K562 (cell line): ENCODE measurements at regions not wholly inside any gene's neighbourhood (a gene's known extent, or its start where the extent isn't known, plus 50 kb on each side); places are given as distances from the start of the nearest gene placed in this dataset.

Source experiments
- ATAC-seq: fragments of 200-7000 bp; cut with Tn5 transposase; 3 replicates; pipeline ENCODE4 v1.9.1; 2020; ENCODE audit warnings: moderate library complexity
- BruUV-seq: library from RNA; stranded (reverse); fragments of 400-500 nt; replicated peaks from 2 replicates; lab custom pipeline; 2021; lab: Mats Ljungman, UMichigan
- CTCF ChIA-PET: fragments of 300-600 bp; formaldehyde crosslinking; extraction: SDS; loops from one replicate; lab custom pipeline; 2021; ENCODE audit warnings: low intra/inter-chr PET ratio; lab: Yijun Ruan, JAX
- POLR2A ChIA-PET: fragments of 300-600, 350-650 bp; sonication (Branson Sonifier 250); formaldehyde crosslinking; extraction: SDS; loops from one replicate; lab custom pipeline; 2021; ENCODE audit warnings: antibody characterized with exemption, inconsistent platforms; lab: Yijun Ruan, JAX
- DNase-seq, 4 experiments: peaks; one replicate each; pipeline versions ENCODE4 v3.0.0 to v3.0.0-alpha.2; 2011 to 2018; ENCODE audit warnings: low spot score in 3 of 4, mixed read lengths in 3 of 4; ENCODE audit errors: extremely low read depth in 1 of 4
- FAIRE-seq: peaks from 2 replicates; lab custom pipeline; 2011; peaks lifted over from hg19 to GRCh38; lab: Jason Lieb, UNC
- H2AFZ ChIP-seq: 2 replicates; pipeline ENCODE4 v1.6.0; 2011; ENCODE audit warnings: low read depth, low read length, control low read depth, inconsistent platforms
- H3K27ac ChIP-seq: fragments of 200-600 bp; 3 replicates; pipeline ENCODE4 v1.8.0; 2011; ENCODE audit warnings: low read depth, mild to moderate bottlenecking, control low read depth, inconsistent platforms, low read length, moderate library complexity, mixed read lengths; ENCODE audit errors: extremely low read depth
- H3K27me3 ChIP-seq, 2 experiments: fragments of 300-600 bp in 1 of 2; 2 replicates in 1 of 2; 3 replicates in 1 of 2; pipeline versions ENCODE4 v1.6.0 to v1.8.0; 2011; ENCODE audit warnings: inconsistent platforms in 2 of 2, low read length in 2 of 2, mild to moderate bottlenecking in 1 of 2, mixed read lengths in 1 of 2, moderate library complexity in 1 of 2; ENCODE audit not compliant: control insufficient read depth in 2 of 2, insufficient read depth in 2 of 2
- H3K36me3 ChIP-seq: fragments of 300-600 bp; 3 replicates; pipeline ENCODE4 v1.8.0; 2011; ENCODE audit warnings: mild to moderate bottlenecking, low read length, inconsistent platforms; ENCODE audit not compliant: control insufficient read depth, insufficient read depth
- H3K4me1 ChIP-seq, 2 experiments: fragments of 200-600 bp in 1 of 2; replicated peaks in 1 of 2; 2 replicates in 1 of 2; 3 replicates in 1 of 2; pipeline versions ENCODE4 v1.5.1 to v1.8.0; 2011; ENCODE audit warnings: inconsistent platforms in 2 of 2, low read length in 2 of 2, mild to moderate bottlenecking in 1 of 2, mixed read lengths in 1 of 2, moderate library complexity in 1 of 2; ENCODE audit not compliant: control insufficient read depth in 2 of 2, insufficient read depth in 2 of 2
- H3K4me2 ChIP-seq: 2 replicates; pipeline ENCODE4 v1.6.1; 2011; ENCODE audit warnings: low read length, control low read depth, inconsistent platforms, mixed read lengths; ENCODE audit not compliant: insufficient read depth
- H3K4me3 ChIP-seq: fragments of 200-600 bp; sonication (generic), shearing (Covaris generic); 2 replicates; pipeline ENCODE4 v1.5.1; 2016; ENCODE audit warnings: control low read depth, inconsistent platforms
- H3K79me2 ChIP-seq: fragments of 200-600 bp; 3 replicates; pipeline ENCODE4 v1.8.0; 2011; ENCODE audit warnings: low read length, inconsistent platforms; ENCODE audit not compliant: control insufficient read depth, insufficient read depth
- H3K9ac ChIP-seq, 2 experiments: 2 replicates each; pipeline versions ENCODE4 v1.6.0 to v1.6.1; 2011; ENCODE audit warnings: low read depth in 2 of 2, low read length in 2 of 2, control low read depth in 1 of 2, inconsistent platforms in 1 of 2, mild to moderate bottlenecking in 1 of 2, mixed read lengths in 1 of 2; ENCODE audit not compliant: insufficient read depth in 1 of 2
- H3K9me1 ChIP-seq: one replicate; pipeline ENCODE4 v1.6.0; 2011; ENCODE audit warnings: inconsistent platforms, mild to moderate bottlenecking, low read length, moderate library complexity; ENCODE audit not compliant: control insufficient read depth, insufficient read depth
- H3K9me3 ChIP-seq: replicated peaks from 2 replicates; pipeline ENCODE4 v1.5.1; 2011; ENCODE audit warnings: low read depth, low read length, inconsistent platforms; ENCODE audit not compliant: control insufficient read depth, insufficient read depth
- H4K20me1 ChIP-seq: replicated peaks from 2 replicates; pipeline ENCODE4 v1.6.1; 2011; ENCODE audit warnings: low read length, inconsistent platforms, mixed read lengths; ENCODE audit not compliant: control insufficient read depth, insufficient read depth
- BDP1 ChIP-seq: IDR thresholded peaks from 3 replicates; pipeline ENCODE4 v1.6.1; 2011; ENCODE audit not compliant: insufficient read length, insufficient read depth
- CREM ChIP-seq: IDR thresholded peaks from 2 replicates; pipeline ENCODE4 v1.6.1; 2014; ENCODE audit warnings: antibody characterized with exemption, low read depth
- KDM1A ChIP-seq, 2 experiments: fragments of 450-650 bp; IDR thresholded peaks; 2 replicates each; pipeline ENCODE4 v1.6.1; 2016; ENCODE audit warnings: mild to moderate bottlenecking in 2 of 2
- NR3C1 ChIP-seq: sonication (generic); formaldehyde crosslinking; IDR thresholded peaks from 2 replicates; pipeline ENCODE4 v1.8.1; 2022; ENCODE audit warnings: missing genetic modification reagents
- POLR2AphosphoS5 ChIP-seq: IDR thresholded peaks from 2 replicates; pipeline ENCODE4 v1.6.1; 2011; ENCODE audit warnings: mild to moderate bottlenecking, low read depth, low read length, moderate library complexity; ENCODE audit not compliant: control insufficient read depth, insufficient read depth
- RFX1 ChIP-seq: fragments of 450-650 bp; IDR thresholded peaks from 2 replicates; pipeline ENCODE4 v1.6.1; 2016; ENCODE audit warnings: mild to moderate bottlenecking, moderate library complexity
- SMAD1 ChIP-seq: fragments of 150-350 bp; IDR thresholded peaks from 2 replicates; pipeline ENCODE4 v1.6.1; 2014; ENCODE audit warnings: low read length, low read depth; ENCODE audit not compliant: partially characterized antibody
- STAT5B ChIP-seq: fragments of 250-450 bp; sonication (Bioruptor Pico); IDR thresholded peaks from 2 replicates; pipeline ENCODE4 v1.8.0; 2021; ENCODE audit warnings: mild to moderate bottlenecking, inconsistent platforms
- ZSCAN32 ChIP-seq: fragments of 450-650 bp; formaldehyde crosslinking; IDR thresholded peaks from 2 replicates; pipeline ENCODE4 v1.4.0; 2020; ENCODE audit warnings: mild to moderate bottlenecking, moderate library complexity
- WGBS: fragments of 100-300 bp; shearing (Covaris generic); methylation state at CpG from one replicate; pipeline ENCODE4 v1.1.6; 2016; ENCODE audit warnings: low coverage, mixed read lengths; ENCODE audit not compliant: insufficient coverage; ENCODE audit errors: missing lambda C conversion rate; 5-methylcytosine and 5-hydroxymethylcytosine counted together
- in situ Hi-C: fragments of 300-500 bp; cut with MboI; formaldehyde crosslinking; loops from 4 replicates; pipeline ENCODE4 v1.15.0; 2018; ENCODE audit warnings: inconsistent platforms, mixed read lengths
- intact Hi-C: fragments of 100-400 bp; cut with micrococcal nuclease; formaldehyde crosslinking; loops from 2 replicates; pipeline ENCODE4 v1.14.2; 2022
- TF ChIP-seq, protein P1 (sequence below): fragments of 450-650 bp; formaldehyde crosslinking; IDR thresholded peaks from 2 replicates; pipeline ENCODE4 v1.4.0; 2020; ENCODE audit warnings: mild to moderate bottlenecking, mixed read lengths
- TF ChIP-seq, protein P2 (sequence below): IDR thresholded peaks from 2 replicates; pipeline ENCODE4 v1.6.1; 2014; ENCODE audit warnings: antibody characterized with exemption

DNA sequence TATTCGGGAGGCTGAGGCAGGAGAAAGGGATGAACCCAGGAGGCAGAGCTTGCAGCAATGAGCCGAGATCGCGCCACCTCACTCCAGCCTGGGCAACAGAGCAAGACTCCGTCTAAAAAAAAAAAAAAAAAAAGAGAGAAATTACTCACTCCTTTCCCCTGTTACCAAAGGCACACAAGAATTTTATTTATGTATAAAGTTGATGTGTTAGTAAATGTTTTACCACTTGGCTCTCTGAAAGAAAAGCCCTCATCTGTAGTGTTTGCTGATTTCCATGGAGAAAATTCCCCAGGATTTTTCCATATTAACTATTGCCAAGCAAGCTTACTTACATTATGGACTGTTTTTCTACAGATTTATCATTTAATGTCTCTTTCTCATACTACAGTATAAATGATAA, 142.1 kb upstream of the PABPC4L start (continued):
- TF ChIP-seq, protein P1, sequence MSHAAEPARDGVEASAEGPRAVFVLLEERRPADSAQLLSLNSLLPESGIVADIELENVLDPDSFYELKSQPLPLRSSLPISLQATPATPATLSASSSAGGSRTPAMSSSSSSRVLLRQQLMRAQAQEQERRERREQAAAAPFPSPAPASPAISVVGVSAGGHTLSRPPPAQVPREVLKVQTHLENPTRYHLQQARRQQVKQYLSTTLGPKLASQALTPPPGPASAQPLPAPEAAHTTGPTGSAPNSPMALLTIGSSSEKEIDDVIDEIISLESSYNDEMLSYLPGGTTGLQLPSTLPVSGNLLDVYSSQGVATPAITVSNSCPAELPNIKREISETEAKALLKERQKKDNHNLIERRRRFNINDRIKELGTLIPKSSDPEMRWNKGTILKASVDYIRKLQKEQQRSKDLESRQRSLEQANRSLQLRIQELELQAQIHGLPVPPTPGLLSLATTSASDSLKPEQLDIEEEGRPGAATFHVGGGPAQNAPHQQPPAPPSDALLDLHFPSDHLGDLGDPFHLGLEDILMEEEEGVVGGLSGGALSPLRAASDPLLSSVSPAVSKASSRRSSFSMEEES (CRISPR knock-in tag), result no peak
- TF ChIP-seq SMAD1 (no peak), ZSCAN32 (no peak), RFX1 (no peak), BDP1 (no peak), CREM (no peak)
- TF ChIP-seq, protein P2, sequence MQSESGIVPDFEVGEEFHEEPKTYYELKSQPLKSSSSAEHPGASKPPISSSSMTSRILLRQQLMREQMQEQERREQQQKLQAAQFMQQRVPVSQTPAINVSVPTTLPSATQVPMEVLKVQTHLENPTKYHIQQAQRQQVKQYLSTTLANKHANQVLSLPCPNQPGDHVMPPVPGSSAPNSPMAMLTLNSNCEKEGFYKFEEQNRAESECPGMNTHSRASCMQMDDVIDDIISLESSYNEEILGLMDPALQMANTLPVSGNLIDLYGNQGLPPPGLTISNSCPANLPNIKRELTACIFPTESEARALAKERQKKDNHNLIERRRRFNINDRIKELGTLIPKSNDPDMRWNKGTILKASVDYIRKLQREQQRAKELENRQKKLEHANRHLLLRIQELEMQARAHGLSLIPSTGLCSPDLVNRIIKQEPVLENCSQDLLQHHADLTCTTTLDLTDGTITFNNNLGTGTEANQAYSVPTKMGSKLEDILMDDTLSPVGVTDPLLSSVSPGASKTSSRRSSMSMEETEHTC, result no peak

DNA sequence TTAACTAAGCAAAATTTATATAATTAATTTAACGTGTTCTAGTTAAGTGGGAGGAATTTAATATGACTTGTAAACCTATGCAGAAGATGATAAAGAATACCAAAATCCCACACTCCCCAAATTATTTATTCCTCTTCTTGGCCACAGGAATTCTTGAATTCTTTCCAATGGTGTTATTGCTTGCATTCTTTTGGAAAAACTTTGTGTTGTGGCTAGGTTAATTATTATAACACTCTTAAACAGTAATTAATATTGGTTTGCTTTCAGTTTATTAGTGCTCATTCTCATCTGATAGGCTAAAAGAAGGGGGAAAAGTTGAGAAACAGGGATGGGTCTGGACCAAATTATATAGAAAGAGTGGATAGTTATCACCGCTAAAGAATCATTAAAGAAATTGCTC, 141.5 kb upstream of the PABPC4L start:
- no peak for DNase-seq
- intact Hi-C loops, result no loop called here
- no peak for FAIRE-seq
- no peak overlapping the region for H3K4me2 ChIP-seq
- WGBS, result 24% methylated on average over 2 of the region's 2 CpGs
- no peak overlapping the region for H3K27ac ChIP-seq
- no peaks in the 10 kb centered on the region for H3K27me3 ChIP-seq
- TF ChIP-seq NR3C1 (CRISPR knock-in tag) (no peak), STAT5B (CRISPR knock-in tag) (no peak), POLR2AphosphoS5 (no peak), KDM1A (IDR thresholded peaks at IDR 0.05) (no peak)
- TF ChIP-seq, all 486 proteins: peak for 0
- ChIA-PET POLR2A (no interaction called here), CTCF (no interaction called here)
- Histone ChIP-seq H3K36me3 (no peaks in the 10 kb centered on the region), H3K9me1 (no peaks in the 10 kb centered on the region), H3K4me1 (no peaks in the 10 kb centered on the region), H4K20me1 (no peaks in the 10 kb centered on the region), H2AFZ (no peak overlapping the region), H3K9me3 (no peaks in the 10 kb centered on the region), H3K4me3 (no peak overlapping the region), H3K79me2 (peaks cover 3% of the 10 kb centered on the region; the same call in 1 of the 3 replicates), H3K9ac (no peak overlapping the region)
- BruUV-seq, result no TSS peak
- no peak for ATAC-seq
- in situ Hi-C loops, result no loop called here
